Activated CD8-positive, alpha-beta memory T cell treated with anti-CD3 and anti-CD28 coated beads, Interleukin-2, amount 50 U/mL, for 4 hours (primary cell): ENCODE measurements at regions not wholly inside any gene's neighbourhood (a gene's known extent, or its start where the extent isn't known, plus 50 kb on each side); places are given as distances from the start of the nearest gene placed in this dataset.
"Not testable (repeated sequence)": the region's sequence is repeated elsewhere in the genome, so short reads cannot be mapped to it uniquely, and the experiment has no call there.

ENCODE experiments used
- DNase-seq: peaks from one replicate; pipeline ENCODE4 v3.0.0-alpha.2; 2020

DNA sequence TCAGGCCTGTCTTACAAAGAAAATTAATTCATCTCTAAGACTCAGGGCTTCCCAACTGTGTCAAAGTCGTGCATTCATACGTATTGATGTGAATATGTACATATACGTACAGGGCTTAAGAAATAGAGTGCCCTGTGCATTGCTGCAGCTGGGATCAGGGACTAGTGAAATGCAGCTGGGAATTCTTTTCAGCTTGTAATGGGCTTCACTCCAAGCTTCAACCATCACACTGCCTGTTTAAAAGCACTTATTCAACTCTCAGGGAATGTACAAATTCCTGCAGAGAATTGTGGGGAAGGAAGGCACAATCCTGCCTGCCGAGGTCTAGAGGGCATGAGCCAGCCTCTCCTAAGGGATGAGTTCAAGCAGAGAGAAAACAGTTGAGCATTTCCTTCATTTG, 59.6 kb upstream of the MAN2A1 start:
- DNase-seq, result no peak

- DNase-seq, result no peak
These were observed 61.1 kb upstream of the MAN2A1 start for GRCh38 chr5:109628591-109628990.

DNA sequence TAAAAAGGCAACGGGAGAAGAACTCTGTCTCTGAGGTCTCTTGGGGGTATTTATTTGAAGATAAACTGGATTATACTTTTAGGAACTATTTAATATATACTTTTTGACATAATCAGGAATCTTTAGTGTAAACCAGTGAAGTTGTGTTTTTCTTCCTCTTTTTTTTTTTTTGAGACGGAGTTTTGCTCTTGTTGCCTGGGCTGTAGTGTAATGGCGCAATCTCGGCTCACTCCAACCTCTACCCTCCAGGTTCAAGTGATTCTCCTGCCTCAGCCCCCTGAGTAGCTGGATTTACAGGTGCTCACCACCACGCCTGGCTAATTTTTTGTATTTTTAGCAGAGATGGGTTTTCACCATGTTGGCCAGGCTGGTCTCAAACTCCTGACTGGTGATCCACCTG, 68.5 kb upstream of the MAN2A1 start:
- DNase-seq, result not testable (repeated sequence)

DNA sequence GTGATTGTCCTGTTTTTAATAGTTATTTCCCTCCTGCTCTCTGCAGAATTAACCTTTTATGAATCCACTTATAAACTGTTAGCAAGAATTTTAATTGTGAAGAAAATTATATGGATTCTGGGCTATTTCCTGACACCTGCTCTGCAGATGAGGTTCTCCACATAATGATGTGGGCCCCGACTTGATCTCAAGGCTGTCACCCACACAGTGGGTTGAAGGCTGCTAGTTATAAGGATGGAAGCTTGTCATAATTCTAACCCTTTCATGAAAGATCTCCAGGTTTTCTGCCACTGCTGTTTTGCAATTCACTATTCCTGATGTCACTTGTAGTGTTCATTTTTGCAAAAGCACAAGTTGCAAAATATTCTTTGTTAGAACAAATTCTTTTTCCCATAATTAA, 69.1 kb upstream of the MAN2A1 start:
- no peak for DNase-seq

DNA sequence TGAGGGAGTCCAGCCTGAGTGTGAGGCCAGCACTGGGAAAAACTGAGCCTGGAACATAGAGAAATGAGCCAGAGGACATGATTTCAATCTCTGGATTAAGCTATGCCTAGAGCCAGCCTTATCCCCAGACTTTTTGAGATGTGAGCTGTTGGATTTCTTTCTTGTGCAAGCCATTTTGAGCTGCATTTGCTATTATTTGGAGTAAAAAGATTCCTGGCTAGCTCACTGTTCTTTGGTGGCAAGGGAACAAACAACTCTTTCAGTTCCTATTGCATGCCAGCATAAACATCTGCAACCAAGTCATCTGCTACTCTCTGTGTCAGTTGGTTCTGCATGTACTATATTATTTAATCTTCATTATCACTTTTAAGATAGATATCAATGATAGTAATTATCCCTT, 70.1 kb upstream of the MAN2A1 start:
- DNase-seq, result no peak

DNA sequence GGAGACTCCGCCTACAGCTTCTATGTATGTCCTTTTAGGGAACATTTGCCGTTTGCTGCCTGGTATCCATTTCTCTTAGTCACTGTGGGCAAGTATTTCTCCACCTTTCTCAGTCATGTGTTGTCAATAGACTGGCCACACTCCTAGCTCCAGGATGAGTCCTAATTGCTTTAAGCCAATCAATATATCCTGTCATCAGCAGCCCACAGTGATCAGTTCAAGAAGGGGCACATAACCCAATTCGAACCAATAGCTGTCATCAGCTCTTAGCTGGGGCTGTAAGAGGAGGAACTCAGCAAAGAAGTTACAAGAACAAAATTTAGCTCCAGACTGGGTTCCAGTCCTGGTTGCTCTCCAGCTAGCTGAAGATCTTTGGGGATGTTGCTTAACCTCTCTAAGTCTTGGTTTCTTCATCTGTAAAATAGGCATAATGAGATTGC, 70.7 kb upstream of the MAN2A1 start:
- no peak for DNase-seq

GRCh38 chr5:109614981-109615380, 74.7 kb upstream of the MAN2A1 start:
- no peak for DNase-seq

GRCh38 chr5:109614301-109614700, 75.4 kb upstream of the MAN2A1 start:
- no peak for DNase-seq

GRCh38 chr5:109612278-109612905, 77.3 kb upstream of the MAN2A1 start:
- no peak for DNase-seq

- no peak for DNase-seq
These were observed 78.2 kb upstream of the MAN2A1 start for GRCh38 chr5:109611505-109611904.

DNA sequence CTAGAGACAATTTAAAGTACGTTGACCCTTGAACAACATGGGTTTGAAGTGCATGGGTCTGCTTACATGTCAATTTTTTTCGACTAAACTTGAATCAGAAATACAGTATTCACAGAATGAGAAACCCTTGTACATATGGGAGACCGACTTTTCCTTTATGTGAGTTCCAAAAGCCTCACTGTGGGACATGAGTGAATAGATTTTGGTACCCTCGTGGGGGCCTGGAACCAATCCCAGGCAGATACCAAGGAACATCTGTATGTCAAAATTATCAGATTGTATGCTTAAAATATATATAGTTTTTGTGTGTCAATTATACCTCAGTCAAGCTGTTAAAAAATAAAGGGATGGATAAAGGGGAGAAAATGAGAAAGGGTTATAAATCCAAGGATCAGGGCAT, 78.7 kb upstream of the MAN2A1 start:
- DNase-seq, result no peak

GRCh38 chr5:109610581-109610980, 79.1 kb upstream of the MAN2A1 start:
- no peak for DNase-seq

- no peak for DNase-seq
These were observed 84.5 kb upstream of the MAN2A1 start for GRCh38 chr5:109605207-109605730.

DNA sequence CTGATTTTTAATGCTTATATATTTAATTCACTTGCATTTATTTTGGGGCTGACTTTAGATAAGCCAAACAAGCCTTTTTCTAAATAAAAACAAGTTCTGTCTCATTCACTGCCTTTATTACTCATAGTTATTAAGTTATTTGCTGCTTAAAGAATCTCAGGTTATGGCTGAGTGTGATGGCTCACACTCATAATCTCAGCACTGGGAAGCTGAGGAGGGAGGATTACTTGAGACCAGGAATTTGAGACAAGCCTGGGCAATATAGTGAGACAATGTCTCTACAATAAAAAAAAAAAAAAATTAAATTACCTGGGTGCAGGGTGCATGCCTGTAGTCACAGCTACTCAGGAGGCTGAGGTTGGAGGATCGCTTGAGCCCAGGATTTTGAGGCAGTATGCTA, 85.0 kb upstream of the MAN2A1 start:
- DNase-seq, result no peak

- no peak for DNase-seq
These were observed 88.0 kb upstream of the MAN2A1 start for GRCh38 chr5:109601736-109602135.

DNA sequence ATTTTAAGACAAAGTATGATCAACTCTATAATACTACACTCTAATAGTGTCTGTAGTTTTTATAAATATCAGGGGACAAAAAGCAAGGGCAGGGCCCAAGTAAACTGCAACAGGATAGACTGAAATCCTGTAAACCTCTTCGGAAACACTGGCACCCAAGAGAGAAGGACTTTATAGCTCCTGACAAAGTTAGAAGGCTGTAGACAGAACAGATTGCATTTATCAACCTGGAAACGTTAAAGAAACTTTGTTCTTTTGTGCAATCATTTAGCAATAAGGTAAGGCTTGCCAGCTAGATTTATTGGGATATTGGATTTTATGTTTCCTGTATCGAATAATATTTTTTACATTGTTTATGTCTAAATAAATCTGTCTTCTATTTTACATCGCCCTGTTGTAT, 91.8 kb upstream of the MAN2A1 start:
- no peak for DNase-seq

- no peak for DNase-seq
These were observed 95.5 kb upstream of the MAN2A1 start for GRCh38 chr5:109594217-109594616.

DNA sequence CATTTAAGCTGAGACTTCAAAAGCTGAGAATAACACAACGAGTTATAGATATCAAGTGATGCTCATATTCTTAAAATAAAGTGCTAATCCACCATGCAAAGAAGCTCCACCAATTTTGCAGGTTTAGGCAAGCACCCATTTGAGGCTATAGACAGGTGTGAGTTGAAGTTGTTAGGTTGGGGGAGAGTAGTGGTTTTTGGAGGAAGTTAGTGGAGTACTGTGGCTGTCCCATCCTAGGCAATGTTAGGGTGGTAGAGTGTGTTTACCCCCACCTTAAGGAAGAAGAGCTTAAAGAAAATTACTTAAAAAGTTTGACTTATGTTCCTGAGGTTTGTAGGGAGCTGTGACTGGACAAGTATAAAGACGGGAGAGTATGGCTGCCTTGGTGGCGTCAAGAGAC, 98.9 kb upstream of the MAN2A1 start:
- DNase-seq, result no peak

DNA sequence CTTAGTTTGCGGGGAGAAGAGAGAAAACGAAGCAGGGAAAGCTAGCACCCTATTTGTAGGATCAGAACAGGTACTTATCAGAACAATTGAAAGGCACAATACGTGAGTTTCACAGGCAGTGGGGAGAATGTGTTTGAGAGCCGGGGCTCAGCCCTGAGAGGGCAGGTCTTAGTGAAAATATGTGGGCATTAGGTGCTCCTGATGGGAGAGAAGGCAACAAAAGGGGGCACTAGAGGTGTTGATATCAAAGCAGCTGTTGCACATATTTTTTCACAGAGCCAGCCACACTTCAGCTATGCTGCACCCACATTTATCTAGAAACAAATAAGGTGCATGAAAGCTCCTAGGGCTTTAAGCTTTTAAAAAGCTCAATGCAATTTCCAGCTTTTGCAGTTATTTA, 99.7 kb upstream of the MAN2A1 start:
- no peak for DNase-seq

DNA sequence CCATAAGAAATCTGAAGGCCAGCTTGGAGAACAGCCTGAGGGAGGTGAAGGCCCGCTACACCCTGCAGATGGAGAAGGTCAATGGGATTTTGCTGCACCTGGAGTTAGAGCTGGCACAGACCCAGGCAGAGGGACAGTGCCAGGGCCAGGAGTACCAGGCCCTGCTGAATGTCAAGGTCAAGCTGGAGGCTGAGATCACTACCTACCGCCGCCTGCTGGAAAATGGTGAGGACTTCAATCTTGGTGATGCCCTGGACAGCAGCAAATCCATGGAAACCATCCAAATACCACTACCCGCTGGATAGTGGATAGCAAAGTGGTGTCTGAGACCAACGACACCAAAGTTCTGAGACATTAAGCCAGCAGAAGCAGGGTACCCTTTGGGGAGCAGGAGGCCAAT, 100.5 kb upstream of the MAN2A1 start:
- no peak for DNase-seq

- no peak for DNase-seq
These were observed 101.3 kb upstream of the MAN2A1 start for GRCh38 chr5:109588281-109589035.

DNA sequence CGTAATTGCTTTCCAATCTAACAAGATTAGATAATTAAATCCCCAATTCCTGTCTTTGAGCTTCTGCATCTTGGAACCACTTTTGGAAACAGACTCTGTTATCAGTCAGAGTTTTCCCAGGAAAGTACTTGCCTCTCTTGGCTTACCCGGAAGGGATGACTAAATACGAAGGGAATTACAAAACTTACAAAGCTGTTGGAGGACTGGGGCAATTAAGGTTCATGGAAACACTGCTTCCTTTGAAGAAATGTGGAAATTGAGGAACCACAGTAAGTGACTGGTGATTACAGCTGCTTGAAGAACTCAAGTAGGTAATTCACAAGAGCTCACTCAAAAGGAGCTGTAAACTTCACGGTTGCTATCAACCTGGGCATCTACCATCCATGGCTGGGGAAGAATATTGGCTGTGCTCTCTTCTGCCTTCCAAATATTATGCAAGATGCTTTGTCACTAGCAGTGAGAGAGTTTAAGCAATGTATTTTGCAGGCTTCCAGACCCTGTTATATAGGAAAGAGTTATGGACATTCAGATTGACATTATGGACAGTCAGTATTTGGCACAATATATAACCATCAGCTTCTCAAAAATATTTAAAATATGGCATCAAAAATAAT, 104.6 kb upstream of the MAN2A1 start:
- no peak for DNase-seq

- DNase-seq, result no peak
These were observed 109.5 kb upstream of the MAN2A1 start for GRCh38 chr5:109580225-109580624.

DNA sequence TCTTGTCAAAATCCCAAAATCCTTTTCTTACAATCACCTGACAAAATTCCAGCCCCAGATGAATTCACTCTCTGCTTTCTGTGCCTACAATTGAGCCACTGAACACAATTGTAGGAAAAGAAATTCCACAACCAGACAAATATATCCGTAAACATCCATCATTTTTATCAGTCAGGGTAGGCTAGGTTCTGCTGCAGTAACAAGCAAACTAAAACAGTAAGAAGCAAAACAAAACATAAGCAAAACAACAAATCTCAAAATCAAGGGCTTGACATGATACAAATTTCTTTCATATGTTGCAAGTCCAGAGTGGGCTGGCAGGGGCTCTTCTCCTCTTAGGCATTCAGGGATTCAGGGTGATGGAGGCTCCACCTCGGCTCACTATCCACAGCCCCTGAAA, 114.2 kb upstream of the MAN2A1 start:
- DNase-seq, result no peak
